ENCODE measurements at regions not wholly inside any gene's neighbourhood (a gene's known extent, or its start where the extent isn't known, plus 50 kb on each side); places are given as distances from the start of the nearest gene placed in this dataset.

DNA sequence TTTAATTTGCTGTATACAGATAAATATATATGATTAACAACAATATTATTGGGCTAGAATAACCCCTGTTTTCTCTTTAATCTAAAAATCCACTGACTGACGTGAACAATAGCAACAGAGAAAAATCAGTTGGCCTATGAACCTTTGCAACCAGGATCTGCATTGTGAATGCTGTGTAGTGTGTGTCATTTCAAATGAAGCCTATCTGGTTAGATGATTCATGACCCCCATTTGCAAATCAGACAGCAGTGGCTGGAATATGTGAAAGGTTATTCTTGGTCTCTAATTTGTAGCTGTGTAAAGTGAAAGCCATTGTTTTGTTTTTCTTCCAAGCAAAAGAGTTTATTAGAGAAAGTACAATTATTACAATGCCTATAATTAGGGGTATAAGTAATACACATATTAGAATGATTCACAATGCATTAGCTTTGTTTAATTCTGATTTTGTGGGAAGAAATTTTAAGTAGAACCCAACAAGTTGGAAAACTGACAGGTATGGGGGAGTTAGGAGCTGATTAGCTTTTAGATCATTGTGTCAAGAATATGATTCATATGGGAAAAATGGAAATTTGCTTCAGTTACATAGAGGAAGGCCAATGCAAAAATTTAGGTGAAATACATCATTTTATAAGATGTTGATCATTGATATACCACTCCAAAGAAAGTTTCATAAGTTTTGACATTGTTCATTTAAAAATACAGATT lies 1362.2 kb upstream of the TMEFF2 start:
- Histone ChIP-seq H3K27ac (ENCODE audit: low read depth in 2 of 2, low read length in 2 of 2) (no peak overlapping the region), H3K4me1 (ENCODE audit: control insufficient read depth in 2 of 3, insufficient read depth in 2 of 3, low read depth in 1 of 3, low read length in 3 of 3) (no peaks in the 10 kb centered on the region), H3K9ac (ENCODE audit: low read length in 3 of 3) (no peak overlapping the region), H3K36me3 (ENCODE audit: control insufficient read depth in 2 of 3, insufficient read depth in 3 of 3, low read length in 3 of 3) (no peaks in the 10 kb centered on the region), H3K9me3 (ENCODE audit: control insufficient read depth in 2 of 3, insufficient read depth in 1 of 3, low read length in 3 of 3) (peaks cover 0 to 4% (median 0%) of the 10 kb centered on the region in 3 donors), H3K4me3 (ENCODE audit: low read length in 3 of 3) (no peak overlapping the region), H3K27me3 (ENCODE audit: control insufficient read depth, insufficient read depth, low read length) (no peaks in the 10 kb centered on the region)
- DNase-seq: no peak
- FAIRE-seq: no peak
- intact Hi-C loops (cut with DNase I): no loop called here
- TF ChIP-seq, protein P1, sequence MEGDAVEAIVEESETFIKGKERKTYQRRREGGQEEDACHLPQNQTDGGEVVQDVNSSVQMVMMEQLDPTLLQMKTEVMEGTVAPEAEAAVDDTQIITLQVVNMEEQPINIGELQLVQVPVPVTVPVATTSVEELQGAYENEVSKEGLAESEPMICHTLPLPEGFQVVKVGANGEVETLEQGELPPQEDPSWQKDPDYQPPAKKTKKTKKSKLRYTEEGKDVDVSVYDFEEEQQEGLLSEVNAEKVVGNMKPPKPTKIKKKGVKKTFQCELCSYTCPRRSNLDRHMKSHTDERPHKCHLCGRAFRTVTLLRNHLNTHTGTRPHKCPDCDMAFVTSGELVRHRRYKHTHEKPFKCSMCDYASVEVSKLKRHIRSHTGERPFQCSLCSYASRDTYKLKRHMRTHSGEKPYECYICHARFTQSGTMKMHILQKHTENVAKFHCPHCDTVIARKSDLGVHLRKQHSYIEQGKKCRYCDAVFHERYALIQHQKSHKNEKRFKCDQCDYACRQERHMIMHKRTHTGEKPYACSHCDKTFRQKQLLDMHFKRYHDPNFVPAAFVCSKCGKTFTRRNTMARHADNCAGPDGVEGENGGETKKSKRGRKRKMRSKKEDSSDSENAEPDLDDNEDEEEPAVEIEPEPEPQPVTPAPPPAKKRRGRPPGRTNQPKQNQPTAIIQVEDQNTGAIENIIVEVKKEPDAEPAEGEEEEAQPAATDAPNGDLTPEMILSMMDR (IDR thresholded peaks at IDR 0.05; ENCODE audit: borderline replicate concordance, extremely low read depth, insufficient read depth): no peak

DNA sequence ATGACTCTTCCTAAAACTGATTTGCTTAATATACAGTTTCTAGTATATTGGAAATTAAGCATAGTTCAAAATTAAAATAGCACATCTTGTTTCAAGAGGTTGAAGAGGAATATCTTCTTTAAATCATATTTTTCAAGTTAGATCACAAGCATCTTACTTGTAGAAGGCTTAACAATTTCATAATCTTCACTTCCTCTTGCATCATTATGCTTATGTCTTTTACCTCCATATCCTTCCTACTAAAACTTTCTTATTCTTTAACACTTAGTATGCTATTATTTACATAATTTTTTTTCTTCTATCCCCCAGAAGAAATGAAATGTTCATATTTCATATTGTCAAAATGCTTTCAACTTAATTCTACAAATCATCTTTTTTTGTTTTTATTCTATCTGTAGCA lies 1354.9 kb upstream of the TMEFF2 start:
- Histone ChIP-seq H3K9me3 (ENCODE audit: control insufficient read depth in 2 of 3, insufficient read depth in 1 of 3, low read length in 3 of 3) (peaks cover 0 to 6% (median 0%) of the 10 kb centered on the region in 3 donors), H3K4me1 (ENCODE audit: control insufficient read depth in 2 of 3, insufficient read depth in 2 of 3, low read depth in 1 of 3, low read length in 3 of 3) (no peaks in the 10 kb centered on the region), H3K9ac (ENCODE audit: low read length in 3 of 3) (no peak overlapping the region), H3K4me3 (ENCODE audit: low read length in 3 of 3) (no peak overlapping the region), H3K27me3 (ENCODE audit: control insufficient read depth, insufficient read depth, low read length) (no peaks in the 10 kb centered on the region), H3K27ac (ENCODE audit: low read depth in 2 of 2, low read length in 2 of 2) (no peak overlapping the region), H3K36me3 (ENCODE audit: control insufficient read depth in 2 of 3, insufficient read depth in 3 of 3, low read length in 3 of 3) (no peaks in the 10 kb centered on the region)
- no peak for FAIRE-seq
- intact Hi-C loops (cut with DNase I): no loop called here
- no peak for DNase-seq
- TF ChIP-seq, protein P1 (IDR thresholded peaks at IDR 0.05; ENCODE audit: borderline replicate concordance, extremely low read depth, insufficient read depth): no peak

DNA sequence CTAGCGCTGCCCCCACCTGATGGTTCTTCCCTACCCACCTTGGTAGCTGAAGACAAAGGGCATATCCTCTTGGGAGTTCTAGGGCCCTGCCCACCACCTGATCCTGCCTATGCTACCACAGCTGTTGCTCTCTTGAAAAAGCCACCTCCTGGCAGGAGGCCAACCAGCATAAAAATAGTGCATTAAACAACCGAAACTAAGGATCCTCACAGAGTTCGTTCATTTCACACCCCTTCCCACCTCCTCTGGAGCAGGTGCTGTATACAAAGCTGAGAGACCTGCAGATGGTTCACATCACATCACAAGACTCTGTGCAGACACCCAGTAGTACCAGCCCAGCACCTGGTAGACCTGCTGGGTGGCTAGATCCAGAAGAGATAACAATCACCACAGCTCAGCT lies 1348.0 kb upstream of the TMEFF2 start:
- FAIRE-seq: no peak
- Histone ChIP-seq H3K9me3 (ENCODE audit: control insufficient read depth in 2 of 3, insufficient read depth in 1 of 3, low read length in 3 of 3) (peaks cover 0 to 11% (median 0%) of the 10 kb centered on the region in 3 donors), H3K4me3 (ENCODE audit: low read length in 3 of 3) (no peak overlapping the region), H3K27ac (ENCODE audit: low read depth in 2 of 2, low read length in 2 of 2) (no peak overlapping the region), H3K4me1 (ENCODE audit: control insufficient read depth in 2 of 3, insufficient read depth in 2 of 3, low read depth in 1 of 3, low read length in 3 of 3) (no peaks in the 10 kb centered on the region), H3K36me3 (ENCODE audit: control insufficient read depth in 2 of 3, insufficient read depth in 3 of 3, low read length in 3 of 3) (no peaks in the 10 kb centered on the region), H3K27me3 (ENCODE audit: control insufficient read depth, insufficient read depth, low read length) (no peaks in the 10 kb centered on the region), H3K9ac (ENCODE audit: low read length in 3 of 3) (no peak overlapping the region)
- TF ChIP-seq, protein P1 (IDR thresholded peaks at IDR 0.05; ENCODE audit: borderline replicate concordance, extremely low read depth, insufficient read depth): no peak
- no peak for DNase-seq
- intact Hi-C loops (cut with DNase I): no loop called here

DNA sequence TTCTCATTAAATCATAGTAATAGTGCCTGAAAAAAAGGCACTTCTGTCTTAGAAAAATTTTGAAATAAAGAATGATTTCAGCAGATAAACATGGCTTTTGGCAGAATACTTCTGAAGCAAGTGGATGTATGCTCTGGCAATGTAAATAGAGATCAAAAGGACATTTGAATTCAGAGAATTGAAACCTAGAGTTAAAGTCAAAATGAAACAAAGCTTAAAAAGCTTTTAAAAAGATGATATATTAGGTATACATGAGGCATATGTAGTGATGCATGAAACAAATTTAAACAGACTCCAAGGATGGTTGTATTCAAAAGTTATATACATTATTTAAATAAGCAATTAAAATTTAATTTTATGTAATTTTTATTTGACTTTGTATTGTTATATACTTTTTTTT lies 1344.5 kb upstream of the TMEFF2 start:
- H3K4me1 ChIP-seq (ENCODE audit: control insufficient read depth in 2 of 3, insufficient read depth in 2 of 3, low read depth in 1 of 3, low read length in 3 of 3): no peaks in the 10 kb centered on the region
- no peak for FAIRE-seq
- DNase-seq: no peak
- H3K36me3 ChIP-seq (ENCODE audit: control insufficient read depth in 2 of 3, insufficient read depth in 3 of 3, low read length in 3 of 3): no peaks in the 10 kb centered on the region
- H3K27ac ChIP-seq (ENCODE audit: low read depth in 2 of 2, low read length in 2 of 2): no peak overlapping the region
- H3K4me3 ChIP-seq (ENCODE audit: low read length in 3 of 3): no peak overlapping the region
- no peaks in the 10 kb centered on the region for H3K27me3 ChIP-seq (ENCODE audit: control insufficient read depth, insufficient read depth, low read length)
- TF ChIP-seq, protein P1 (IDR thresholded peaks at IDR 0.05; ENCODE audit: borderline replicate concordance, extremely low read depth, insufficient read depth): no peak
- H3K9me3 ChIP-seq (ENCODE audit: control insufficient read depth in 2 of 3, insufficient read depth in 1 of 3, low read length in 3 of 3): peaks cover 0 to 11% (median 0%) of the 10 kb centered on the region in 3 donors
- H3K9ac ChIP-seq (ENCODE audit: low read length in 3 of 3): no peak overlapping the region
- intact Hi-C loops (cut with DNase I): no loop called here
